Right atrium auricular region (tissue), 2 donors: ENCODE measurements at regions not wholly inside any gene's neighbourhood (a gene's known extent, or its start where the extent isn't known, plus 50 kb on each side); places are given as distances from the start of the nearest gene placed in this dataset.

Experiments
- DNase-seq: peaks from one replicate; pipeline ENCODE4 v3.0.0-alpha.2; 2019; ENCODE audit warnings: low spot score
- H3K27ac ChIP-seq, 2 donors: fragments of 200-600 bp; sonication (generic); 1 replicate in 1 of 2; 2 replicates in 1 of 2; pipeline ENCODE4 v1.5.1; 2016 to 2019
- H3K27me3 ChIP-seq, 2 donors: fragments of 200-600 bp; sonication (generic); one replicate each; pipeline versions ENCODE4 v1.5.1 to v1.6.0; 2017 to 2019
- H3K36me3 ChIP-seq: fragments of 200-600 bp; sonication (generic); one replicate; pipeline ENCODE4 v1.5.1; 2016
- H3K4me1 ChIP-seq, 2 donors: fragments of 200-600 bp; sonication (generic); one replicate each; pipeline versions ENCODE4 v1.5.1 to v1.6.0; 2017 to 2019
- H3K4me3 ChIP-seq, 2 donors: fragments of 200-600 bp; sonication (generic); 1 replicate in 1 of 2; 2 replicates in 1 of 2; pipeline ENCODE4 v1.5.1; 2017 to 2019; ENCODE audit warnings: mild to moderate bottlenecking in 1 of 2, moderate library complexity in 1 of 2
- H3K9me3 ChIP-seq, 2 donors: fragments of 200-600 bp; sonication (generic); one replicate each; pipeline ENCODE4 v1.5.1; 2019
- CTCF ChIP-seq, 2 donors: fragments of 200-600 bp; sonication (generic); IDR thresholded peaks; one replicate each; pipeline ENCODE4 v1.5.1; 2019; ENCODE audit warnings: antibody characterized with exemption in 2 of 2

GRCh38 chr4:129783596-129783995 is 687.6 kb downstream of the C4orf33 start:
- no peak overlapping the region for H3K27ac ChIP-seq
- no peaks in the 10 kb centered on the region for H3K27me3 ChIP-seq
- DNase-seq = no peak
- no peak overlapping the region for H3K4me3 ChIP-seq
- no peaks in the 10 kb centered on the region for H3K4me1 ChIP-seq
- H3K36me3 ChIP-seq = no peaks in the 10 kb centered on the region
- TF ChIP-seq CTCF (IDR thresholded peaks at IDR 0.05) = no peak
- no peaks in the 10 kb centered on the region for H3K9me3 ChIP-seq

GRCh38 chr4:129788486-129788885 is 692.5 kb downstream of the C4orf33 start:
- TF ChIP-seq CTCF (IDR thresholded peaks at IDR 0.05) = no peak
- DNase-seq = no peak
- Histone ChIP-seq H3K27ac (no peak overlapping the region), H3K4me1 (no peaks in the 10 kb centered on the region), H3K9me3 (no peaks in the 10 kb centered on the region), H3K4me3 (no peak overlapping the region), H3K27me3 (no peaks in the 10 kb centered on the region), H3K36me3 (no peaks in the 10 kb centered on the region)

GRCh38 chr4:129804461-129804981 is 708.6 kb downstream of the C4orf33 start:
- Histone ChIP-seq H3K9me3 (no peaks in the 10 kb centered on the region), H3K4me3 (no peak overlapping the region), H3K27ac (no peak overlapping the region), H3K27me3 (no peaks in the 10 kb centered on the region), H3K36me3 (no peaks in the 10 kb centered on the region), H3K4me1 (no peaks in the 10 kb centered on the region)
- DNase-seq = no peak
- TF ChIP-seq CTCF (IDR thresholded peaks at IDR 0.05) = no peak

- no peaks in the 10 kb centered on the region for H3K27me3 ChIP-seq
- H3K4me1 ChIP-seq = no peaks in the 10 kb centered on the region
- H3K36me3 ChIP-seq = no peaks in the 10 kb centered on the region
- no peak for TF ChIP-seq CTCF (IDR thresholded peaks at IDR 0.05)
- no peak overlapping the region for H3K4me3 ChIP-seq
- DNase-seq = no peak
- no peak overlapping the region for H3K27ac ChIP-seq
- H3K9me3 ChIP-seq = no peaks in the 10 kb centered on the region
Measured at GRCh38 chr4:129806986-129807385, 711.0 kb downstream of the C4orf33 start.

- no peak for TF ChIP-seq CTCF (IDR thresholded peaks at IDR 0.05)
- Histone ChIP-seq H3K36me3 (no peaks in the 10 kb centered on the region), H3K9me3 (no peaks in the 10 kb centered on the region), H3K4me1 (no peaks in the 10 kb centered on the region), H3K4me3 (no peak overlapping the region), H3K27me3 (no peaks in the 10 kb centered on the region), H3K27ac (no peak overlapping the region)
- DNase-seq = no peak
Measured at GRCh38 chr4:129808242-129808641, 712.3 kb downstream of the C4orf33 start.

- Histone ChIP-seq H3K36me3 (no peaks in the 10 kb centered on the region), H3K27ac (no peak overlapping the region), H3K27me3 (no peaks in the 10 kb centered on the region), H3K4me3 (no peak overlapping the region), H3K4me1 (no peaks in the 10 kb centered on the region), H3K9me3 (no peaks in the 10 kb centered on the region)
- no peak for DNase-seq
- TF ChIP-seq CTCF (IDR thresholded peaks at IDR 0.05) = no peak
Measured at GRCh38 chr4:129821073-129821472, 725.1 kb downstream of the C4orf33 start.
